ENCODE measurements at regions not wholly inside any gene's neighbourhood (a gene's known extent, or its start where the extent isn't known, plus 50 kb on each side); places are given as distances from the start of the nearest gene placed in this dataset.

- no peak for DNase-seq
These were observed 561.9 kb downstream of the CCER1 start for GRCh38 chr12:90393089-90393488.

GRCh38 chr12:90390947-90391346, 564.0 kb downstream of the CCER1 start:
- DNase-seq = no peak

- no peak for DNase-seq
These were observed 586.9 kb downstream of the CCER1 start for GRCh38 chr12:90368081-90368480.

GRCh38 chr12:90366286-90366685, 588.7 kb downstream of the CCER1 start:
- DNase-seq = no peak

GRCh38 chr12:90360300-90360699, 594.7 kb downstream of the CCER1 start:
- no peak for DNase-seq

GRCh38 chr12:90355711-90356355, 599.1 kb downstream of the CCER1 start:
- no peak for DNase-seq

GRCh38 chr12:90343966-90344365, 611.0 kb downstream of the CCER1 start:
- DNase-seq = no peak

- DNase-seq = no peak
These were observed 612.9 kb downstream of the CCER1 start for GRCh38 chr12:90342081-90342480.

GRCh38 chr12:90339837-90340236, 615.1 kb downstream of the CCER1 start:
- no peak for DNase-seq

- no peak for DNase-seq
These were observed 616.6 kb downstream of the CCER1 start for GRCh38 chr12:90338365-90338764.

GRCh38 chr12:90337018-90337417, 618.0 kb downstream of the CCER1 start:
- DNase-seq = no peak

- DNase-seq = no peak
These were observed 619.4 kb downstream of the CCER1 start for GRCh38 chr12:90335566-90335965.

- no peak for DNase-seq
These were observed 621.0 kb downstream of the CCER1 start for GRCh38 chr12:90333939-90334338.

- DNase-seq = no peak
These were observed 621.6 kb downstream of the CCER1 start for GRCh38 chr12:90333424-90333823.

- no peak for DNase-seq
These were observed 623.2 kb downstream of the CCER1 start for GRCh38 chr12:90331821-90332220.

GRCh38 chr12:90331262-90331661, 622.6 kb upstream of the ATP2B1 start:
- DNase-seq = no peak

- no peak for DNase-seq
These were observed 619.4 kb upstream of the ATP2B1 start for GRCh38 chr12:90327793-90328743.

- no peak for DNase-seq
These were observed 614.6 kb upstream of the ATP2B1 start for GRCh38 chr12:90323217-90323616.

GRCh38 chr12:90322006-90322405, 613.4 kb upstream of the ATP2B1 start:
- no peak for DNase-seq

GRCh38 chr12:90321369-90321768, 612.7 kb upstream of the ATP2B1 start:
- no peak for DNase-seq

- no peak for DNase-seq
These were observed 602.9 kb upstream of the ATP2B1 start for GRCh38 chr12:90311561-90311960.

- no peak for DNase-seq
These were observed 596.7 kb upstream of the ATP2B1 start for GRCh38 chr12:90305379-90305778.

- DNase-seq = no peak
These were observed 595.6 kb upstream of the ATP2B1 start for GRCh38 chr12:90304231-90304630.

- DNase-seq = no peak
These were observed 595.1 kb upstream of the ATP2B1 start for GRCh38 chr12:90303771-90304170.

Data from NCI-H345 (cell line).